ENCODE measurements at regions not wholly inside any gene's neighbourhood (a gene's known extent, or its start where the extent isn't known, plus 50 kb on each side); places are given as distances from the start of the nearest gene placed in this dataset.

- no peak for TF ChIP-seq NR2C2 (CRISPR knock-in tag; IDR thresholded peaks at IDR 0.05)
- no peak for TF ChIP-seq TCF7 (CRISPR knock-in tag; IDR thresholded peaks at IDR 0.05; ENCODE audit: low read depth)
- no peak for TF ChIP-seq CREM (CRISPR knock-in tag; IDR thresholded peaks at IDR 0.05)
- TF ChIP-seq, protein P1, sequence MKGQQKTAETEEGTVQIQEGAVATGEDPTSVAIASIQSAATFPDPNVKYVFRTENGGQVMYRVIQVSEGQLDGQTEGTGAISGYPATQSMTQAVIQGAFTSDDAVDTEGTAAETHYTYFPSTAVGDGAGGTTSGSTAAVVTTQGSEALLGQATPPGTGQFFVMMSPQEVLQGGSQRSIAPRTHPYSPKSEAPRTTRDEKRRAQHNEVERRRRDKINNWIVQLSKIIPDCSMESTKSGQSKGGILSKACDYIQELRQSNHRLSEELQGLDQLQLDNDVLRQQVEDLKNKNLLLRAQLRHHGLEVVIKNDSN (CRISPR knock-in tag; IDR thresholded peaks at IDR 0.05): no peak
- no peak for TF ChIP-seq RORB (CRISPR knock-in tag; IDR thresholded peaks at IDR 0.05)
Observed at GRCh38 chr1:232511172-232511571, 118.8 kb downstream of the SIPA1L2 start (continued).

GRCh38 chr1:232510367-232511110 lies 119.4 kb downstream of the SIPA1L2 start:
- no peak overlapping the region for H3K27ac Mint-ChIP-seq
- no peaks in the 10 kb centered on the region for H3K9me3 Mint-ChIP-seq
- POLR2A ChIA-PET: interaction anchor here (0.6 kb wide), 1 partner anchor 125 kb away, joined by 4 read pairs; no protein-coding TSS in a partner anchor
- no peak overlapping the region for H3K4me3 Mint-ChIP-seq
- TF ChIP-seq PRDM15 (CRISPR knock-in tag; IDR thresholded peaks at IDR 0.05): no peak
- TF ChIP-seq, protein P2, sequence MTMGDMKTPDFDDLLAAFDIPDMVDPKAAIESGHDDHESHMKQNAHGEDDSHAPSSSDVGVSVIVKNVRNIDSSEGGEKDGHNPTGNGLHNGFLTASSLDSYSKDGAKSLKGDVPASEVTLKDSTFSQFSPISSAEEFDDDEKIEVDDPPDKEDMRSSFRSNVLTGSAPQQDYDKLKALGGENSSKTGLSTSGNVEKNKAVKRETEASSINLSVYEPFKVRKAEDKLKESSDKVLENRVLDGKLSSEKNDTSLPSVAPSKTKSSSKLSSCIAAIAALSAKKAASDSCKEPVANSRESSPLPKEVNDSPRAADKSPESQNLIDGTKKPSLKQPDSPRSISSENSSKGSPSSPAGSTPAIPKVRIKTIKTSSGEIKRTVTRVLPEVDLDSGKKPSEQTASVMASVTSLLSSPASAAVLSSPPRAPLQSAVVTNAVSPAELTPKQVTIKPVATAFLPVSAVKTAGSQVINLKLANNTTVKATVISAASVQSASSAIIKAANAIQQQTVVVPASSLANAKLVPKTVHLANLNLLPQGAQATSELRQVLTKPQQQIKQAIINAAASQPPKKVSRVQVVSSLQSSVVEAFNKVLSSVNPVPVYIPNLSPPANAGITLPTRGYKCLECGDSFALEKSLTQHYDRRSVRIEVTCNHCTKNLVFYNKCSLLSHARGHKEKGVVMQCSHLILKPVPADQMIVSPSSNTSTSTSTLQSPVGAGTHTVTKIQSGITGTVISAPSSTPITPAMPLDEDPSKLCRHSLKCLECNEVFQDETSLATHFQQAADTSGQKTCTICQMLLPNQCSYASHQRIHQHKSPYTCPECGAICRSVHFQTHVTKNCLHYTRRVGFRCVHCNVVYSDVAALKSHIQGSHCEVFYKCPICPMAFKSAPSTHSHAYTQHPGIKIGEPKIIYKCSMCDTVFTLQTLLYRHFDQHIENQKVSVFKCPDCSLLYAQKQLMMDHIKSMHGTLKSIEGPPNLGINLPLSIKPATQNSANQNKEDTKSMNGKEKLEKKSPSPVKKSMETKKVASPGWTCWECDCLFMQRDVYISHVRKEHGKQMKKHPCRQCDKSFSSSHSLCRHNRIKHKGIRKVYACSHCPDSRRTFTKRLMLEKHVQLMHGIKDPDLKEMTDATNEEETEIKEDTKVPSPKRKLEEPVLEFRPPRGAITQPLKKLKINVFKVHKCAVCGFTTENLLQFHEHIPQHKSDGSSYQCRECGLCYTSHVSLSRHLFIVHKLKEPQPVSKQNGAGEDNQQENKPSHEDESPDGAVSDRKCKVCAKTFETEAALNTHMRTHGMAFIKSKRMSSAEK (CRISPR knock-in tag; IDR thresholded peaks at IDR 0.05; ENCODE audit: borderline replicate concordance): no peak
- TF ChIP-seq ZNF425 (CRISPR knock-in tag; conservative IDR thresholded peaks at IDR 0.05): no peak
- no peak for TF ChIP-seq ERG (CRISPR knock-in tag; IDR thresholded peaks at IDR 0.05)
- TF ChIP-seq PRRX2 (CRISPR knock-in tag; IDR thresholded peaks at IDR 0.05): no peak
- TF ChIP-seq, protein P3, sequence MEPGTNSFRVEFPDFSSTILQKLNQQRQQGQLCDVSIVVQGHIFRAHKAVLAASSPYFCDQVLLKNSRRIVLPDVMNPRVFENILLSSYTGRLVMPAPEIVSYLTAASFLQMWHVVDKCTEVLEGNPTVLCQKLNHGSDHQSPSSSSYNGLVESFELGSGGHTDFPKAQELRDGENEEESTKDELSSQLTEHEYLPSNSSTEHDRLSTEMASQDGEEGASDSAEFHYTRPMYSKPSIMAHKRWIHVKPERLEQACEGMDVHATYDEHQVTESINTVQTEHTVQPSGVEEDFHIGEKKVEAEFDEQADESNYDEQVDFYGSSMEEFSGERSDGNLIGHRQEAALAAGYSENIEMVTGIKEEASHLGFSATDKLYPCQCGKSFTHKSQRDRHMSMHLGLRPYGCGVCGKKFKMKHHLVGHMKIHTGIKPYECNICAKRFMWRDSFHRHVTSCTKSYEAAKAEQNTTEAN (CRISPR knock-in tag; IDR thresholded peaks at IDR 0.05): no peak
- TF ChIP-seq GRHL2 (CRISPR knock-in tag; IDR thresholded peaks at IDR 0.05; ENCODE audit: insufficient replicate concordance, severe bottlenecking): no peak
- no peak for TF ChIP-seq MYBL2 (CRISPR knock-in tag; IDR thresholded peaks at IDR 0.05)
- no peak for TF ChIP-seq ZNF263 (CRISPR knock-in tag; IDR thresholded peaks at IDR 0.05; ENCODE audit: low read depth)
- no peak for TF ChIP-seq ZNF396 (CRISPR knock-in tag; IDR thresholded peaks at IDR 0.05; ENCODE audit: borderline replicate concordance)
- TF ChIP-seq NFE2L1 (CRISPR knock-in tag; IDR thresholded peaks at IDR 0.05): no peak
- TF ChIP-seq ZSCAN18 (CRISPR knock-in tag; IDR thresholded peaks at IDR 0.05): no peak
- CTCF ChIA-PET: no interaction called here
- no peaks in the 10 kb centered on the region for H3K36me3 Mint-ChIP-seq
- ATAC-seq (no peak), DNase-seq (ENCODE audit: low spot score) (no peak)
- no peaks in the 10 kb centered on the region for H3K27me3 Mint-ChIP-seq (ENCODE audit: low read depth)
- H3K4me1 Mint-ChIP-seq: peaks cover 35% of the 10 kb centered on the region
